Kidney epithelial cell (primary cell): ENCODE measurements at regions not wholly inside any gene's neighbourhood (a gene's known extent, or its start where the extent isn't known, plus 50 kb on each side); places are given as distances from the start of the nearest gene placed in this dataset.

Source experiments
- DNase-seq: peaks from one replicate; pipeline ENCODE4 v3.0.0-alpha.2; 2010; ENCODE audit warnings: low read depth
- H3K27me3 ChIP-seq: 2 replicates; pipeline ENCODE4 v1.6.0; 2011; ENCODE audit warnings: low read length; ENCODE audit not compliant: control insufficient read depth, insufficient read depth
- H3K36me3 ChIP-seq: 2 replicates; pipeline ENCODE4 v1.5.1; 2011; ENCODE audit warnings: low read length; ENCODE audit not compliant: control insufficient read depth, insufficient read depth
- H3K4me3 ChIP-seq: 2 replicates; pipeline ENCODE4 v1.5.1; 2011; ENCODE audit warnings: low read depth, mild to moderate bottlenecking, control low read depth, low read length
- CTCF ChIP-seq: IDR thresholded peaks from 2 replicates; pipeline ENCODE4 v1.5.1; 2011; ENCODE audit warnings: mild to moderate bottlenecking, moderate library complexity, low read length, control low read depth, inconsistent platforms; ENCODE audit not compliant: insufficient read depth, poor library complexity, severe bottlenecking

GRCh38 chr21:39108291-39109162, 74.7 kb downstream of the PSMG1 start:
- DNase-seq: no peak
- no peaks in the 10 kb centered on the region for H3K36me3 ChIP-seq
- H3K27me3 ChIP-seq: no peaks in the 10 kb centered on the region
- H3K4me3 ChIP-seq: no peak overlapping the region
- TF ChIP-seq CTCF: no peak

- TF ChIP-seq CTCF: no peak
- H3K36me3 ChIP-seq: no peaks in the 10 kb centered on the region
- no peak for DNase-seq
- H3K27me3 ChIP-seq: no peaks in the 10 kb centered on the region
- H3K4me3 ChIP-seq: no peak overlapping the region
Observed at GRCh38 chr21:39107739-39108138, 75.5 kb downstream of the PSMG1 start.

DNA sequence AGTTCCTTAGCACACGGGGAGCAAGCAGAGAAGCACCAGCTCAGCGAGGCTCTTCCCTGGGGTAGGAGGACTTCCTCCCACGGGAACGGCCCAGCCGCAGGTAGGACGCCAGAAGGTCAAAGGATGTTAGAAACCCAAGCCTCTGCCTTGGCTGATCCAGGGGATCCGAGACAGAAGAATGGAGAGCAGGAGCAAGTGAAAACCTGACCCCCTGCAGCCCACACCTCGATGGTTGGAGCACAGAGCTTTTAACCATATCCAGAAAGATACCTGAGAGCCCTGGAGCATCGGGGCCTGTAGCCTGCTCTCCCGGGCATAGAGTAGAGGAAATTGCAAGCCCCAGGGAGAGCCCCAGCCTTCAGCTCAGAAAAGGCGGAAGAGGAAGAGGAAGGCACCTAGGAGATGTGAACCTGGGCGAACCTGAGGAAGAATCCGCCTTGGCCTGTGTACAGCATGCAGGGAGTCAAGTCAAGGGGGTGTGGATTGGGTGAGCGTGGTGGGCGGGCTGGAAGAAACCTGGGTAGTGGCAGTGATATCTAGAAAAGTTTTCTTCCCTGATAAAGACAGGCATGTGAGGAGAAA, 76.3 kb downstream of the PSMG1 start:
- Histone ChIP-seq H3K27me3 (no peaks in the 10 kb centered on the region), H3K4me3 (no peak overlapping the region), H3K36me3 (no peaks in the 10 kb centered on the region)
- no peak for DNase-seq
- no peak for TF ChIP-seq CTCF

- TF ChIP-seq CTCF: no peak
- DNase-seq: no peak
Observed at GRCh38 chr21:39105836-39106235, 77.4 kb downstream of the PSMG1 start.

DNA sequence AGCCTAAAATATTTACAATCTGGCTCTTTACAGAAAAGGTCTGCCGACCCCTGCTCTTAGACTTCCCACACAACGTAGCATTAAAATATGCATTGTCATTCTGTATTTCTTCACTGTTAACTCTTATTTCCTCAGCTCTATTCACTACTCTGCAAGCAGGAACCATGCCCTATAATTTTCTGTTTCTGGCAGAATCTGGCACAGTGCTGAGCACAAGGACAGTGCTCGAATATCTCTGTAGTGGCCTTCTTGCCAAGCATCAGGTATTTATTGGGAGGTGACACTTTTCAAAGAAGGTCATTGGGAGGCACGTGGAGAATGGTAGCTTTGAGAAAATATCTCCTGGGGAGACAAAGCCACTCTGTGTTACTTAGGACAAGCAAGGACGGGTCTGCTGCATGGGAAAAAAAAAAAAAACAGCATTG, 77.9 kb downstream of the PSMG1 start:
- H3K27me3 ChIP-seq: no peaks in the 10 kb centered on the region
- no peak for TF ChIP-seq CTCF
- no peaks in the 10 kb centered on the region for H3K36me3 ChIP-seq
- no peak for DNase-seq
- no peak overlapping the region for H3K4me3 ChIP-seq

More at GRCh38 chr21:39105836-39106235, 77.4 kb downstream of the PSMG1 start:
- Histone ChIP-seq H3K27me3 (no peaks in the 10 kb centered on the region), H3K36me3 (no peaks in the 10 kb centered on the region), H3K4me3 (no peak overlapping the region)
